Gastrocnemius medialis (tissue), 4 donors: ENCODE measurements at regions not wholly inside any gene's neighbourhood (a gene's known extent, or its start where the extent isn't known, plus 50 kb on each side); places are given as distances from the start of the nearest gene placed in this dataset.

ENCODE experiments used
- CTCF ChIP-seq, 5 experiments: fragments of 450-650 bp in 3 of 5; fragments of 200-600 bp in 2 of 5; sonication (generic) in 2 of 5; IDR thresholded peaks in 4 of 5; conservative IDR thresholded peaks in 1 of 5; 1 replicate in 4 of 5; 2 replicates in 1 of 5; pipeline ENCODE4 v1.5.1; 2016 to 2019; ENCODE audit warnings: antibody characterized with exemption in 5 of 5, mild to moderate bottlenecking in 3 of 5, moderate library complexity in 3 of 5
- POLR2A ChIP-seq, 2 donors: fragments of 450-650 bp; IDR thresholded peaks; one replicate each; pipeline ENCODE4 v1.6.1; 2017; ENCODE audit warnings: antibody characterized with exemption in 2 of 2, mild to moderate bottlenecking in 2 of 2, moderate library complexity in 2 of 2

- TF ChIP-seq CTCF (IDR thresholded peaks at IDR 0.05 in 4 of 5, conservative IDR thresholded peaks at IDR 0.05 in 1 of 5) (no peak), POLR2A (IDR thresholded peaks at IDR 0.05) (no peak)
These were observed 1219.6 kb downstream of the BRD1 start for GRCh38 chr22:48607901-48608662.
